ENCODE measurements at regions not wholly inside any gene's neighbourhood (a gene's known extent, or its start where the extent isn't known, plus 50 kb on each side); places are given as distances from the start of the nearest gene placed in this dataset.
"Not testable (repeated sequence)": the region's sequence is repeated elsewhere in the genome, so short reads cannot be mapped to it uniquely, and the experiment has no call there.

GRCh38 chr15:38017721-38018120, 83.3 kb downstream of the TMCO5A start:
- no peaks in the 10 kb centered on the region for H3K36me3 Mint-ChIP-seq (ENCODE audit: unreplicated experiment)
- no peaks in the 10 kb centered on the region for H3K4me1 Mint-ChIP-seq (ENCODE audit: unreplicated experiment)
- no peak for TF ChIP-seq CTCF (IDR thresholded peaks at IDR 0.05)
- H3K27ac Mint-ChIP-seq (ENCODE audit: unreplicated experiment) = no peak overlapping the region
- no peak overlapping the region for H3K4me3 Mint-ChIP-seq (ENCODE audit: unreplicated experiment)
- H3K9me3 Mint-ChIP-seq (ENCODE audit: unreplicated experiment) = no peaks in the 10 kb centered on the region
- no peak for DNase-seq (ENCODE audit: extremely low spot score, unreplicated experiment)
- no peaks in the 10 kb centered on the region for H3K27me3 Mint-ChIP-seq (ENCODE audit: unreplicated experiment)

DNA sequence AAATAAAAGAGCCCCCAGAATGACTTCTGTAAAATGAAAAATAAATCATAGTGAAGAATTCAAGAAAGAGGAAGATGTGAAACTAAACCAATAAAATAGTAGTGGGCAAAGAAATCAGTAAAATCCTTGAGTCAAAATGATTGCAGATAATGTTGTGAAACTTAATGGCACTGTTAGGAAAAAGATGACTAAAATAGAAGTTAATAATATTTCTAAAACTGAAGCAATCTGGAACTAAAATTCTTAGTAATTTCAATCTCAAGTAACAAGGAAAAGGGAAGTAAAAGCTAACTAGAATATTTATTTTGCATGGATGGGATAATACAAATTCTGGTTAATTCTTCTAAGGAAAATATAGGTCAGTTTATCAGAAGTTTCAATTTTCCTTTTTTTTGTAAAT, 84.6 kb downstream of the TMCO5A start:
- no peak for DNase-seq (ENCODE audit: extremely low spot score, unreplicated experiment)
- Mint-ChIP-seq H3K27ac (ENCODE audit: unreplicated experiment) (no peak overlapping the region), H3K36me3 (ENCODE audit: unreplicated experiment) (no peaks in the 10 kb centered on the region), H3K9me3 (ENCODE audit: unreplicated experiment) (peaks cover 3% of the 10 kb centered on the region), H3K4me3 (ENCODE audit: unreplicated experiment) (no peak overlapping the region), H3K4me1 (ENCODE audit: unreplicated experiment) (no peaks in the 10 kb centered on the region), H3K27me3 (ENCODE audit: unreplicated experiment) (no peaks in the 10 kb centered on the region)
- no peak for TF ChIP-seq CTCF (IDR thresholded peaks at IDR 0.05)

GRCh38 chr15:38021259-38021658, 86.8 kb downstream of the TMCO5A start:
- Mint-ChIP-seq H3K27me3 (ENCODE audit: unreplicated experiment) (no peaks in the 10 kb centered on the region), H3K4me3 (ENCODE audit: unreplicated experiment) (no peak overlapping the region), H3K36me3 (ENCODE audit: unreplicated experiment) (no peaks in the 10 kb centered on the region), H3K4me1 (ENCODE audit: unreplicated experiment) (no peaks in the 10 kb centered on the region), H3K9me3 (ENCODE audit: unreplicated experiment) (peaks cover 6% of the 10 kb centered on the region), H3K27ac (ENCODE audit: unreplicated experiment) (no peak overlapping the region)
- no peak for TF ChIP-seq CTCF (IDR thresholded peaks at IDR 0.05)
- DNase-seq (ENCODE audit: extremely low spot score, unreplicated experiment) = no peak

- no peak for DNase-seq (ENCODE audit: extremely low spot score, unreplicated experiment)
- no peak overlapping the region for H3K4me3 Mint-ChIP-seq (ENCODE audit: unreplicated experiment)
- H3K9me3 Mint-ChIP-seq (ENCODE audit: unreplicated experiment) = peaks cover 7% of the 10 kb centered on the region
- peaks cover 1% of the 10 kb centered on the region for H3K4me1 Mint-ChIP-seq (ENCODE audit: unreplicated experiment)
- TF ChIP-seq CTCF (IDR thresholded peaks at IDR 0.05) = no peak
- H3K27me3 Mint-ChIP-seq (ENCODE audit: unreplicated experiment) = no peaks in the 10 kb centered on the region
- no peaks in the 10 kb centered on the region for H3K36me3 Mint-ChIP-seq (ENCODE audit: unreplicated experiment)
- no peak overlapping the region for H3K27ac Mint-ChIP-seq (ENCODE audit: unreplicated experiment)
Observed at GRCh38 chr15:38024293-38025091, 90.1 kb downstream of the TMCO5A start.

- H3K27me3 Mint-ChIP-seq (ENCODE audit: unreplicated experiment); H3K4me1 Mint-ChIP-seq (ENCODE audit: unreplicated experiment); H3K27ac Mint-ChIP-seq (ENCODE audit: unreplicated experiment); H3K9me3 Mint-ChIP-seq (ENCODE audit: unreplicated experiment); H3K4me3 Mint-ChIP-seq (ENCODE audit: unreplicated experiment); H3K36me3 Mint-ChIP-seq (ENCODE audit: unreplicated experiment); DNase-seq (ENCODE audit: extremely low spot score, unreplicated experiment): not testable (repeated sequence)
Observed at GRCh38 chr15:38025656-38026055, 91.2 kb downstream of the TMCO5A start.
